Activated naive CD8-positive, alpha-beta T cell treated with anti-CD3 and anti-CD28 coated beads, Interleukin-2, amount 50 U/mL, for 16 hours (primary cell): ENCODE measurements at regions not wholly inside any gene's neighbourhood (a gene's known extent, or its start where the extent isn't known, plus 50 kb on each side); places are given as distances from the start of the nearest gene placed in this dataset.

ENCODE experiments used
- DNase-seq: peaks from one replicate; pipeline ENCODE4 v3.0.0-alpha.2; 2020; ENCODE audit warnings: low read depth, low spot score

DNA sequence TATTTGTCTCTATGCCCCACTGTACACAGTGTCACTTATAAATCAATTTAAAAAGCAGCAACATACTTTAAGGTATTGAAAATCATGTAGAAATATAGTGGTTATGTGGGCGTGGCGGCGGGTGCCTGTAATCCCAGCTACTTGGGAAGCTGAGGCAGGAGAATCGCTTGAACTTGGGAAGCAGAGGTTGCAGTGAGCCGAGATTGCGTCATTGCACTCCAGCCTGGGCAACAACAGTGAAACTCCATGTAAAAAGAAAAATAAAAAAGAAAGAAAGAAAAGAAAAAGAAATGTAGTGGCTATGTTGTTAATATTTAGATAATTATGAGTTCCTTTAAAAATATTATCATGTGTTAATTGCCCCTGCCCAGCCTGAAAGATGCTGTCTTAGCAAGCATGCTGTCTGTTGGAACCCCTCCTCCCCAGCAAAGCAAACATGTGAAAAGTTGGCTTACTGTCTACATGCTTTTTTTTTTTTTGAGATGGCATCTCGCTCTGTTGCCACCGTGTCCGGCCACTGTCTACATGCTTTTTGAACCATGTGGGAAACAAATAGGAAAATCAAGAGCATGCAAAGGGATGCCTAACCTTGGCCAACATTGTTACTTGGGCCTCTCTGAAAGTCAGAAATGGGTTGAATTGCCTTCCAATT lies 151.4 kb upstream of the TSHZ2 start:
- no peak for DNase-seq

GRCh38 chr20:52818491-52818890 lies 153.7 kb upstream of the TSHZ2 start:
- DNase-seq, result no peak

DNA sequence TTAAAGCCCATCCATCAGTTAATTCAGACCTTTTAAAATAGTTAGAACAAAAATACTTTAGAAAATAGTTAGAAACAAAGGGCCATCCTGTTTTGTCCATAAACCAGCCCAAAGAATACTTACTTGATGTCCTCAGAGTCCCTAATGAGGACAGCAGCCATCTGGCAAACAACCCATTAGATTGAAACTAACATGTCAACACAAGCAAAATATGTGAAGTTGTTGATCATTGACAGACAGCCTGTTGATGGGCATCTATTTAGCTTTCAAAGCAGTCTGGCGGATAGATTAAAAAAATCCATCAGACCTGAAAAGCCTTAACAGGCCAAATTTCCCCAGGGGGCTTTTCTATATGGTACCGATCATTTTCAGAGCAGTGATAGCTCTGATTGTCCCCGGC lies 154.2 kb upstream of the TSHZ2 start:
- no peak for DNase-seq

DNA sequence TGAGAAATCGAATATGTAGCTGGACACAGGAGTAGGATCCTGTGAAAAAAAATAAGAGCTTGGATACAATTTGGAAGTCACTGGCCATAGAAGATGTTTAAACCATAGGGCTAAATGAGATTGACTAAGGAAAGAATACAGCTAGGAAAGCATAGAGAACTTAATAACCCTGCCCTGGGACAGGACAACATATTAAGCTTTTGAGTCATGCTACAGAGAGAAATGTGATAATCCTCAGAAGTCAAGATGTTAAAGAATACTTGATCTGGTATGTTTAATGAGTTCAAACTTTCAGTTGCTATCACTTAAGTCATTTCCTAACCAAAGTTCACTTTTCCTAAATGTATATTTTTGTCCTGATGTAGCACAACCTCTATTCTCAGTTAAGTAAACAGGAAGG lies 154.6 kb upstream of the TSHZ2 start:
- no peak for DNase-seq

DNA sequence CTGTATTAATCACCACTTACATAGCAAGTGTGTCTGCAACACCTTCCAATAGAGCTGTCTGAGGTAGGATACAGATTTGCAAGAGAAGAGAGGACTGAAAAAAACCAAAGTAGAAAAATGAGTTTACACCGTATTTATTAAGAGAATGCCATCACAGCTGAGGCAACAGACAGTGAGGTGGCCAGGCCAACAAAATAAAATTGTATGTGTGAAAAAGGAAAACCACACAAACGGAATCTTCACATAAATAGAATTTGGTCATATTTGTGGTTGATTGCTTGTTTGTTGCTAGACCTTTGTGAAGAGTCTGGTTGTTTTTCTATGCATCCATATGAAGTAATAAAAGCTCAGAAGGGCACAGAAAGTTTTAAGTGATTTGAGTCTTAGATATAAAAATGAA lies 157.8 kb upstream of the TSHZ2 start:
- no peak for DNase-seq

DNA sequence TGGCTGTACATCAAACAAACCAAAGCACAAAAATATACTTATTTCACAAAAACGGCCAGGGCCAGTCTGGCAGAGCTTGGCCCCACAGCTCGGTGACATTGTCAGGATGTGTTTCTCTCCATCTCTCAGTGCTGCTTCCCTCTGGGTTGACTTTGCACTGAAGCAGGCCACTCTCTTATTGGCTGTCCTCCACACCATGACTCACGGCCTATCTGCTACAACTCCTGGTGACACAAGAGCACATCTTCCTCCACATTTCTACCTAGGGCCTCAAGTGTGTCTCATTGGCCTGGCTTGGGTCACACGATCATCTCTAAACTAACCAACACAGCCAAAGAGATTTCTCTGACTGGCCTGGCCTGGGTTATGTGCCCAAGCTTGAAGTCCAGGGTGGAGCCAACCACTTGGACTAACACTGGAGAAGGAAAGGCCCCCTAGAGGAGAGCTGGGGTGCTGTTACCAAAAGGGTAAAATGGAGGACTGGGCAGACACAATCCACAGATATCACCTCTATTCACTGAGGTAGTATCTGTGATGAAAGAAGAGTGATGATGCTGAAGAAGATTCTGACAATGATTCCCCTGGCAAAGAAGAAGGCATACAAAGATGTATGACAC lies 159.8 kb upstream of the TSHZ2 start:
- DNase-seq, result no peak

DNA sequence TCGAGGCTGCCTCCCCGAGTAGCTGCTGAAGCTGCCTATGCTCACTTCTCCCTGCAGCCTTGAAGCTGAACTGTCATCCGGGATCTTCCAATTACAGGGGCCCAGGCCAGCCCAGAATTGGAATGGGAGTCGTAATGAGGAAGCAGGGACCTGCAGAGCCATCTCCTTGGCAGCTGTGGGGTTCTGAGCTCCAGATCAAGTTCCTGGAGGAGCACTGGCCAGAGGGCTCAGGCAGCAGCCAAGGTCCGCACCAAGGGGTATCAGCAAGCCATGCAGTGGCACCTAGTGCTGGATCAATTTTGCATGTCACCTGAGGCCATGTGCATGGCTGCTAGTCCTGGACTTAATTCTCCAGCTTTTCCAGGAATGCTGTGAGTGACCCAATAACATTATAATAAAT lies 163.2 kb upstream of the TSHZ2 start:
- DNase-seq, result no peak

GRCh38 chr20:52806918-52807317 lies 165.2 kb upstream of the TSHZ2 start:
- DNase-seq, result no peak

DNA sequence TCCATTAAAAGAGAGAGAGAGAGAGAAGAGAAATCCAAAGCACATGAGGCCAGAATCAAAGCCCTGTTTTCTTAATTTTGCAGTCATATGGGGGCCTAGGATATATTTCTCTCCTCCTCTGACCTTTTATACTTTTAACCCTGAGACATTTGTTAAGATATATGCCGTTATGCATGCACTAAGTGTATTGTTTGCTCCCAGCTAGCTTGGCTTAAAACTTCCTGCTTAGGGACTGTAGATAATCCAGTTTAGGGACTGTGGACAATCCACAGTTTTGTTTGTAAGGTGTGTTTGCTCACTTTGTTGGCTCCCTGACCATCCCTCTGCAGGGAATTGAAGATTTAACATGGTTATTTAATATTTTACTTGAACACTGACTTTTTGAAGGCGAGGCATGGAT lies 166.3 kb upstream of the TSHZ2 start:
- no peak for DNase-seq

DNA sequence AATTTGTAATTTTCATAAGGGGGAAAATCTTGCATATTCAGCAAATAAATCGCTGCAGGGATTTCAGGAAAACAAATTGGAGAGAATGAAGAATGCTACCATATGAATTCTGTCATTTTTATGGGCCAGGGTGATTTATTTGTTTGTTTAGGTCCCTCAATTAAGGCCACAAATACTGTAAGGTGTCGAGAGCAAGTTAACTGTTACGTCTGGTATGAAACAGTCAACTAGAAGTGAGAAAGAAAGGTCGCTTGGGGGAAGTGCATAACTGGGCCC lies 166.9 kb upstream of the TSHZ2 start:
- no peak for DNase-seq

DNA sequence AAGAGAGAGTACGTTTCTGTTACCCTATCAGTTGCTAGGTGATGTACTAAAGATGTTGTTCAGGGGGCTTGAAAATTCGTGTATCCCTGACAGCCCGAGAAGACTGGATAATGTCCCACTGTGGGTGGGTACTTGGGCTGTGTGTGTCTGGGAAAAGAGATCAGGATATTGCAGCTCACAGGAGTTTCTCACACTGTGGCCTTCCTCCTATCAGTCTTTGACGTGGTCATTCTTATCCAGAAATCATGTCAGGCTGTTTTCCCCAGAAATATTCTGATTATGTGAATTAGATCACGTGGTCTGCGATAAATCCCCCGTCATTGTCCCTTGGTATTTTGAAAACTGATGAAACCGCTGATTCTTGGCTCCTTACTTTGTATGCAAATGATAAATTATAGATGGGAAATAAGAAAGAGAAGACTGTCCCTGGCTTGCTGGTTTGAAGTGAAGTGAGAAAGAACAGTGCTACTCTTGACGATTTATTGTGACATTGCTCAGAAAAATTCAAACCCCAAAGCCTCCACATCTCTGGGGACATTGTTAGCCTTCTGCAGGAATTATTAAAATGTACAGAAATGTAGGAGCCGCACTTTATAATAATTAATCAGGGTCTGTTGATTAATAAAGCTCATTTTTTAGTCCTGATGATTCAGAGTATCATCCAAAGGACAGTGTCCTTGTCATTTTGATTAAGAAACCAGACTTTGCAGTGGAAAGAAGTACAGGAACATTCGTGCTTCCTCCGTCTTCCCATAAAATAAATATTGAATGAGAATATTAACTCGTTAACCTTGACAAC lies 167.5 kb upstream of the TSHZ2 start:
- no peak for DNase-seq

DNA sequence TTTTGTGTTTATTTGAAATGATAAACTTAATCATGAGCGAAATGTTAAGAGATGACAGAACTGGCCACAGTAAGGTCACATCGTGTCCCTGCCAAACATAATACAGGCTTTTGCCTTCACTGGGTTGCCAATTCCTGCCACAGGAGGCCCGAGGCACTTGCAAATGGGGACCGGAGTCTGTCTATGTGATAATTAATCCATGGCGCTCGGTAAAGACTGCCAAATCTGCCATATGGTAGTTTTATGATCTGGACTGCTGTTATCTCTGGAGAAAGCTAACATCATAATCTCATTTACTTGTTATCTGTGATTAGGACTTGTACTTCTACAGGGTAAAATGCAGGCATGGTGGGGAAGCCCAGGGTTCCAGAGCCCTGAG lies 170.5 kb upstream of the TSHZ2 start:
- DNase-seq, result no peak

- DNase-seq, result no peak
Observed at GRCh38 chr20:52800734-52801627, 171.2 kb upstream of the TSHZ2 start.

DNA sequence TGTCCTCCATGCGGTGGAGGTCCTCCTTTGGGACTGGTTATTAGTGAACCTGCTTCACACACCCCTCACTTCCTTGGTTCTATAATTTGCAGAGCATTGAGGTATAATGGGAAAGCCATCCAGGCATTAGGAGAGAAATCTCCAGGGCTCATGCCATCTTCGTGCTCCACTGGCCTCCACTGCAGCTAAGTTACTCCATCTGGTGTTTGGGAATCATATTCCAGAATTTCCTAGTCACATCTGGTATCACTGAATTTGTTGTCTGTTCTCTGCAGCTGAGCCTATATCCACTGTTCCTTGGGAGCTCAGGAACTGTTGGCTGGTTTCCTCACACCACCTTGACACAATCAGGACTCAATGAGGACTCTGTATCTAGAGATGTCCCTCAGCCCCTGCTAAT lies 173.0 kb upstream of the TSHZ2 start:
- DNase-seq, result no peak

- DNase-seq, result no peak
Observed at GRCh38 chr20:52798124-52798523, 174.0 kb upstream of the TSHZ2 start.

DNA sequence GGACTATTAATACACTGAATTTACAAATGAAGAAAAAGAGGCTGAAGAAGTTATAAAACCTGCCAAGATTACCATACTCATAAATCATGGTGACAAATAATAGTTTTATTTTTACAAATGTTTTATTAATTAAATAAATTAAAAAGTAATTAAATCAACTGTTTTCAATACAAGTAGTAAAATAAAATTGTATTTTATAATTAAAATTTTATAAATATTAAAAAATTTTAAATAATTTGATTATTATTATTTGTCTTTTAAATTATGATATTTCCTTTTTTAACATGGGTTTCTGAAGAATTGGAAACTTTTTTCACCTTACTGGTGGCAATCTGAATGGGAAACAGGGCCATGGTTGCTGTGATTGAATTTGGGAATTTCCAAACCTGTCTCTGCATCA lies 177.3 kb upstream of the TSHZ2 start:
- DNase-seq, result no peak

GRCh38 chr20:52793339-52793963 lies 178.7 kb upstream of the TSHZ2 start:
- no peak for DNase-seq

- DNase-seq, result no peak
Observed at GRCh38 chr20:52791091-52791490, 181.1 kb upstream of the TSHZ2 start.

DNA sequence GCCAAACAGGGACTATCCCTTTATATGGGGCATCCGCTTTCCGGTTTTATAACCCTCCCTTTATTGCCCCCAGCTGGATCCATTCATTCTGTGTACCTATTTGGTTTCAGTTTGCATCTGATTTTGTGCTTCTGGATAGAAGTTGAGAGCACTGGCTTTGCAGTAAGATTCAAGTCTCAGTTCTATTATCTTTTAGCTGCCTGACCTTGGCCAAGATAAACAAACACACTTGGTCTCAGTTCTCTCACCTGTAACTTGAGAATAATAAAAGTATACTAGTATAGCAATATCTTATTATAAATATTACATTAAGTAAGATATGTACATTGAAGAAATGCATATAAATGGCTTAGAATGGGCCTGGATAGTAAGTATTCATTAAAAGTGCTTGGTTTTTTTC lies 182.4 kb upstream of the TSHZ2 start:
- no peak for DNase-seq

DNA sequence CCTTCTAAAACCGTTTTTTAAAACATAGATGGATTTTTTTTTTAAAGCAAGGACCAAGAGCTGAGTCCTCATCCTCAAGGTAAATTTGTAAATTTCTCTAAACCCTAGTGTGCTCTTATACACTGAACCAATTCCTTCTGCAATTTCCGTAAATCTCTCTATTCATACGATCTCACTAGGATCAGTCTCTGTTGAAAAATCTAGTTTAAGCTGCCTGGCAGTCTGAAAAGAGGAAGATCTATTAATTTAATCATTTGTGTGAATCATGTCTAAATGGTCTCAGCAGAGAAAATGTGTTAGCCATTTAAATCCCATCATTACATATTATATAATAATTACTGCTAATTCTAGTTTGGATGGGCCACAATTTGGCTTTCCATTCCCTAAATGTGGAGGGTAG lies 184.2 kb upstream of the TSHZ2 start:
- no peak for DNase-seq

DNA sequence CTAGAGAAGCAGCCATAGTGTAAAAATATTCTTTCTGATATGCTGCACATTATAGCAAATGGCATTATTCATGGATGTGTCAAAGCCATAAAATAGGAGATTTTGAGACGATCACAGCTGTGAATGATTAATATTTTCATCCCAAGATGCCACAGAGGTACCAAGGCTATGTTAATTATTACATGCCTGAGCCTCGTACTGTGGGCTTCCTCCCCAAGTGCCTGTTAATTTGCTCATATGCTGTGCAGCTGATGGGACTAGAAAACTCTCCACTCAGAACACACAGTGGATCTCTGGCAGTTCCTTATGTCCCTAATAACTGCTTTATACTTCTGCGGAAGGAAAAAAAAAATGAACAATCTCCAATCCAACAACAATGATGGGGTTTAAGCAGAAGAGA lies 184.9 kb upstream of the TSHZ2 start:
- DNase-seq, result no peak

GRCh38 chr20:52785679-52786078 lies 186.5 kb upstream of the TSHZ2 start:
- no peak for DNase-seq
